Tibial artery (tissue), 4 donors: ENCODE measurements at regions not wholly inside any gene's neighbourhood (a gene's known extent, or its start where the extent isn't known, plus 50 kb on each side); places are given as distances from the start of the nearest gene placed in this dataset.

Experiments used
- DNase-seq, 2 donors: peaks; one replicate each; pipeline ENCODE4 v3.0.0-alpha.2; 2019
- H3K27ac ChIP-seq, 2 donors: fragments of 200-600 bp; sonication (generic) in 1 of 2; 1 replicate in 1 of 2; 2 replicates in 1 of 2; pipeline ENCODE4 v1.5.1; 2018 to 2019; ENCODE audit warnings: mild to moderate bottlenecking in 1 of 2
- H3K27me3 ChIP-seq, 2 donors: fragments of 200-600 bp; sonication (generic) in 1 of 2; one replicate each; pipeline versions ENCODE4 v1.5.1 to v1.6.0; 2016 to 2019
- H3K36me3 ChIP-seq, 3 donors: fragments of 200-600 bp; sonication (generic) in 2 of 3; one replicate each; pipeline ENCODE4 v1.5.1; 2016 to 2019; ENCODE audit warnings: mild to moderate bottlenecking in 2 of 3
- H3K4me1 ChIP-seq, 4 donors: fragments of 200-600 bp; sonication (generic) in 2 of 4; 1 replicate in 3 of 4; 2 replicates in 1 of 4; pipeline ENCODE4 v1.5.1; 2016 to 2019
- H3K4me3 ChIP-seq, 2 donors: fragments of 200-600 bp; sonication (generic) in 1 of 2; 1 replicate in 1 of 2; 2 replicates in 1 of 2; pipeline ENCODE4 v1.5.1; 2018 to 2019; ENCODE audit warnings: mild to moderate bottlenecking in 2 of 2
- H3K9me3 ChIP-seq, 3 donors: fragments of 200-600 bp; sonication (generic) in 1 of 3; one replicate each; pipeline ENCODE4 v1.5.1; 2016 to 2019
- intact Hi-C: fragments of 100-400 bp; cut with DNase I; formaldehyde crosslinking; loops from one replicate; pipeline ENCODE4 v1.15.0; 2023; ENCODE audit warnings: low total_unique reads
- TF ChIP-seq, protein P1 (sequence below), 2 experiments: fragments of 200-600 bp in 1 of 2; fragments of 450-650 bp in 1 of 2; IDR thresholded peaks; one replicate each; pipeline ENCODE4 v1.5.1; 2017 to 2019; ENCODE audit warnings: antibody characterized with exemption in 2 of 2, mild to moderate bottlenecking in 1 of 2, moderate library complexity in 1 of 2

DNA sequence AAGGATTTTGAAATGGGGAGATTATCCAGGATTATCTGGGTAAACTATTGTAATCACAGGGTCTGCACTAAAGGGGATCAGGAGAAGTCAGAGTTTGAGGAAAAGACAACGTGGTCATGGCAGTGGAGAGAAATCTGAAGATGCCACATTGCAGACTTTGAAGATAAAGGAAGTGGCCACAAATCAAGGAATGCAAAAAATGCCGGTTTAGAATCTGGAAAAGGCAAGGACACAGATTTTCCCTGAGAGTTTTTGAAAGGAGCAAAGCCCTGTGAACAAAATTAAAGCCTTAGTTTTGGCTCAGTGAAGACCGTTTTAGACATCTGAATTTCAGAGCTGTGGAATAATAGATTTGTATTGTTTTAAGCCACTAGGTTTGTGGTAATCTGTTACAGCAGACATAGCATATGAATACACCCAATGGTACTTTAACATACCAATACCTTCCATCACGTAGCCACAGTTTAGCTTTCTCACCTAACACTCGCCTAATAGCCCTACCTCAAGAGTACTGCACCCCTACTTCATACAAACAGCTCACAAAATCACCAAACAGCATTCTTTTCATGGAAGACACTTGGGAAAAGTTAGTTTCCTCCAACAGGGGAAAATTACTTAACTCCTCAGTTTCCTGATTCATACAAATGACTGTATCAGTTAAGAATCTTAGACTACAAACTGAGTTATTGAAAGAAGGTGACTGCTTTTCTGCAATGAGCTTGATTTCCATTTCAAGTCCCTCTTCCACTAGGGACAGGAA, 446.5 kb downstream of the INHBA start:
- TF ChIP-seq, protein P1, sequence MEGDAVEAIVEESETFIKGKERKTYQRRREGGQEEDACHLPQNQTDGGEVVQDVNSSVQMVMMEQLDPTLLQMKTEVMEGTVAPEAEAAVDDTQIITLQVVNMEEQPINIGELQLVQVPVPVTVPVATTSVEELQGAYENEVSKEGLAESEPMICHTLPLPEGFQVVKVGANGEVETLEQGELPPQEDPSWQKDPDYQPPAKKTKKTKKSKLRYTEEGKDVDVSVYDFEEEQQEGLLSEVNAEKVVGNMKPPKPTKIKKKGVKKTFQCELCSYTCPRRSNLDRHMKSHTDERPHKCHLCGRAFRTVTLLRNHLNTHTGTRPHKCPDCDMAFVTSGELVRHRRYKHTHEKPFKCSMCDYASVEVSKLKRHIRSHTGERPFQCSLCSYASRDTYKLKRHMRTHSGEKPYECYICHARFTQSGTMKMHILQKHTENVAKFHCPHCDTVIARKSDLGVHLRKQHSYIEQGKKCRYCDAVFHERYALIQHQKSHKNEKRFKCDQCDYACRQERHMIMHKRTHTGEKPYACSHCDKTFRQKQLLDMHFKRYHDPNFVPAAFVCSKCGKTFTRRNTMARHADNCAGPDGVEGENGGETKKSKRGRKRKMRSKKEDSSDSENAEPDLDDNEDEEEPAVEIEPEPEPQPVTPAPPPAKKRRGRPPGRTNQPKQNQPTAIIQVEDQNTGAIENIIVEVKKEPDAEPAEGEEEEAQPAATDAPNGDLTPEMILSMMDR (IDR thresholded peaks at IDR 0.05) = no peak
- Histone ChIP-seq H3K36me3 (no peaks in the 10 kb centered on the region), H3K27me3 (no peaks in the 10 kb centered on the region), H3K4me1 (peaks cover 0 to 5% (median 0%) of the 10 kb centered on the region in 4 donors), H3K9me3 (no peaks in the 10 kb centered on the region), H3K27ac (no peak overlapping the region), H3K4me3 (no peak overlapping the region)
- no peak for DNase-seq
- intact Hi-C loops = no loop called here

DNA sequence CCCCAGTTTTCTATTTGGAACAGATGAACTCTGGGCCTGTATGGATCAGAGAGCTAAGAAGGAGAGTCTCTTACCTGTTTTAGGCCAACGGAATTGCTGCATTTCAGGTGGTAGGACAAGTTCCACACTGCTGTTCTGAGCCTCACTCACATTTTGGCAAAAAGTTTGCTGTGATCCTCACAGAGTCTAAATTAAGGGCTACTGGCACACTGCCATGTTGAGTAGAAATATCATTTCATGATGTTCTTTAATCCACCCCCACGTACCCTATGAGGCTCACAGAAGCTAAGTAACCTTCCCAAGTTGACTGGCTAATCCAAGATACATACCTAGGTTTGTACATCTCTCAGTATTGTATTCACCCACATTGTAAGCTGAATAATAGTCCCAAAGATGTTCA, 447.2 kb downstream of the INHBA start:
- intact Hi-C loops = no loop called here
- no peaks in the 10 kb centered on the region for H3K36me3 ChIP-seq
- no peak overlapping the region for H3K4me3 ChIP-seq
- TF ChIP-seq, protein P1 (IDR thresholded peaks at IDR 0.05) = no peak
- no peaks in the 10 kb centered on the region for H3K9me3 ChIP-seq
- H3K4me1 ChIP-seq = peaks cover 0 to 5% (median 0%) of the 10 kb centered on the region in 4 donors
- DNase-seq = no peak
- H3K27ac ChIP-seq = no peak overlapping the region
- H3K27me3 ChIP-seq = no peaks in the 10 kb centered on the region

DNA sequence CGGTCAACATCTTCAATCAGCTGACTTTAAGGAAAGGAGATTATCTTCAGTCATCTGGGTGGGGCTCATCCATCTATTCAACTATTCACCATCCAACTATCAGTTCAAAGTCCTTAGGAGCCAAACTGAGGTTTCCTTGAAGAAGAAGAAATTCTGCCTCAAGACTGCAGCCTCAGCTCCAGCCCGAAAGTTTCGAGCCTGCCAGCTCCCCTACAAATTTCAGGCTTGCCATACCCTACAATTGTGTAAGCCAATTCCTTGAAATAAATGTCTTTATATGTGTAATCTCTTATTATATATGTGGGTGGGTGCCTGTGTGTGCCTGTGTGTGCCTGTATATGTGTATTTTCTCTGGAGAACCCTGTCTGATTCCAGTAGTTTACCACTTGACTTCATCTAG, 447.8 kb downstream of the INHBA start:
- Histone ChIP-seq H3K27me3 (no peaks in the 10 kb centered on the region), H3K36me3 (no peaks in the 10 kb centered on the region), H3K4me1 (peaks cover 0 to 5% (median 0%) of the 10 kb centered on the region in 4 donors), H3K4me3 (no peak overlapping the region), H3K9me3 (no peaks in the 10 kb centered on the region), H3K27ac (no peak overlapping the region)
- TF ChIP-seq, protein P1 (IDR thresholded peaks at IDR 0.05) = no peak
- intact Hi-C loops = no loop called here
- DNase-seq = no peak

DNA sequence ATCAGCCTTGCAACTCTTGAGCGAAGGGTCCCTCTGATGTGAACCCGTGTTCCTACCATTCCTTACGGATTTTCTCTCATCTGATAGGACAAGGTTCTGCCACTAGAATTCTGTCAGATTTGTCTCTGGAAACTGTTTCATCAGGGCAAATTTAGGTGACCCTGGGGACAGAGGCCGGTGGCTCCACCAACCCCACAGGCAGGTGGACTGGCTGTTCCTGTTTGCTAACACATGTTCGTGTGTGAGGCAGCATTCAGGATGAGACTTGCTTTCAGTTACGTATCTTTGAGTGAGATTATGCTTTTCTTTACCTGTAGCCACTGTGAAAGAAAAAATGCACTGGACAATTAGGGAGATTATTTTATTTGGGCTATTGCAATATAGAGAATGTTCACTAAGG, 449.9 kb downstream of the INHBA start:
- H3K9me3 ChIP-seq = no peaks in the 10 kb centered on the region
- no peak for DNase-seq
- no peaks in the 10 kb centered on the region for H3K36me3 ChIP-seq
- H3K4me3 ChIP-seq = no peak overlapping the region
- H3K27ac ChIP-seq = no peak overlapping the region
- H3K4me1 ChIP-seq = peaks cover 0 to 5% (median 0%) of the 10 kb centered on the region in 4 donors
- H3K27me3 ChIP-seq = no peaks in the 10 kb centered on the region
- intact Hi-C loops = no loop called here
- TF ChIP-seq, protein P1 (IDR thresholded peaks at IDR 0.05) = no peak

DNA sequence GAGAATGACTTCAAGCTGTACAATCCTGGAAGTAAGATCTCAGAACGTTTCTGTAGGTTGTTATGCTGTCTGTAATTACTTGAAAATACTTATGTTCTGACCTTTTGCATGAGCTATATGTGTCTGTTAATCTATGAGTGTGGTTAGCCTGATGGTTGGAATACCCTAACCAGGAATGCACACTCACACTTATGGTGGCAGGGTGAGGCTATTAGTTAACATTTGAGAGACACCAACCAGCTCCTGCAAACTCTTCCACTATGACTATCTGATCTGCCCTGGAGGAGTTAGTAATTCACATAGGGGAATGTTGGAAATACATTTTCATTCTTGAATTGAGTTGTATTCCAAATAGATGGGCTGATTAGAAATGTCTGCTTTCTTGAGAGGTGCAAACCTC, 450.3 kb downstream of the INHBA start:
- TF ChIP-seq, protein P1 (IDR thresholded peaks at IDR 0.05) = no peak
- H3K36me3 ChIP-seq = no peaks in the 10 kb centered on the region
- no peaks in the 10 kb centered on the region for H3K9me3 ChIP-seq
- no peak overlapping the region for H3K27ac ChIP-seq
- intact Hi-C loops = no loop called here
- no peak for DNase-seq
- no peak overlapping the region for H3K4me3 ChIP-seq
- H3K27me3 ChIP-seq = no peaks in the 10 kb centered on the region
- H3K4me1 ChIP-seq = peaks cover 0 to 5% (median 0%) of the 10 kb centered on the region in 4 donors
